Fibroblast of skin of scalp (primary cell): ENCODE measurements at regions not wholly inside any gene's neighbourhood (a gene's known extent, or its start where the extent isn't known, plus 50 kb on each side); places are given as distances from the start of the nearest gene placed in this dataset.

Experiments used
- DNase-seq: peaks from one replicate; pipeline ENCODE4 v3.0.0-alpha.2; 2013

GRCh38 chr11:122062763-122063162 is 53.3 kb downstream of the BLID start:
- DNase-seq: no peak

- DNase-seq: no peak
Measured at GRCh38 chr11:122059565-122059964, 56.5 kb downstream of the BLID start.

- no peak for DNase-seq
Measured at GRCh38 chr11:122050021-122050690, 65.9 kb downstream of the BLID start.

- DNase-seq: no peak
Measured at GRCh38 chr11:122048401-122048800, 67.6 kb downstream of the BLID start.

- DNase-seq: no peak
Measured at GRCh38 chr11:122046846-122047245, 69.2 kb downstream of the BLID start.

GRCh38 chr11:122046438-122046837 is 69.6 kb downstream of the BLID start:
- DNase-seq: no peak

- peak; percentile 92 for DNase-seq
Measured at GRCh38 chr11:122045181-122045586, 70.8 kb downstream of the BLID start.

- DNase-seq: no peak
Measured at GRCh38 chr11:122044086-122044485, 71.9 kb downstream of the BLID start.

- DNase-seq: no peak
Measured at GRCh38 chr11:122042981-122043380, 73.0 kb downstream of the BLID start.

- no peak for DNase-seq
Measured at GRCh38 chr11:122040464-122040863, 75.6 kb downstream of the BLID start.

GRCh38 chr11:122038543-122038942 is 77.5 kb downstream of the BLID start:
- DNase-seq: peak; percentile 97

- no peak for DNase-seq
Measured at GRCh38 chr11:122037911-122038310, 78.1 kb downstream of the BLID start.

- no peak for DNase-seq
Measured at GRCh38 chr11:122036493-122036892, 79.5 kb downstream of the BLID start.

GRCh38 chr11:122036018-122036417 is 80.0 kb downstream of the BLID start:
- peak; percentile 82 for DNase-seq

- no peak for DNase-seq
Measured at GRCh38 chr11:122033631-122034030, 82.4 kb downstream of the BLID start.

GRCh38 chr11:122033193-122033592 is 82.8 kb downstream of the BLID start:
- DNase-seq: no peak

- peak; percentile 96 for DNase-seq
Measured at GRCh38 chr11:122032317-122032716, 83.7 kb downstream of the BLID start.

GRCh38 chr11:122031813-122032212 is 84.2 kb downstream of the BLID start:
- no peak for DNase-seq

- DNase-seq: no peak
Measured at GRCh38 chr11:122030286-122030685, 85.7 kb downstream of the BLID start.

- peak; percentile 51 for DNase-seq
Measured at GRCh38 chr11:122028545-122028944, 87.5 kb downstream of the BLID start.

GRCh38 chr11:122028036-122028435 is 88.0 kb downstream of the BLID start:
- DNase-seq: peak; percentile 40

GRCh38 chr11:122025757-122026156 is 90.3 kb downstream of the BLID start:
- peak; percentile 57 for DNase-seq

- no peak for DNase-seq
Measured at GRCh38 chr11:122024278-122024677, 91.7 kb downstream of the BLID start.

- DNase-seq: peak; percentile 48
Measured at GRCh38 chr11:122023614-122024250, 92.3 kb downstream of the BLID start.

GRCh38 chr11:122022646-122023045 is 93.4 kb downstream of the BLID start:
- no peak for DNase-seq
